ENCODE measurements at regions not wholly inside any gene's neighbourhood (a gene's known extent, or its start where the extent isn't known, plus 50 kb on each side); places are given as distances from the start of the nearest gene placed in this dataset.

GRCh38 chr1:36624466-36624865 lies 141.8 kb upstream of the CSF3R start:
- TF ChIP-seq ATF3 (IDR thresholded peaks at IDR 0.05; ENCODE audit: insufficient read depth, low read depth, low read length) (no peak), CEBPB (IDR thresholded peaks at IDR 0.05; ENCODE audit: low read depth, low read length) (no peak), CTCF (IDR thresholded peaks at IDR 0.05; ENCODE audit: control extremely low read depth in 1 of 3, insufficient read depth in 1 of 3, low read depth in 1 of 3, low read length in 3 of 3) (no peak), BRCA1 (IDR thresholded peaks at IDR 0.05; ENCODE audit: low read depth, low read length) (no peak)

All from H1 (cell line).